GM18517 (cell line): ENCODE measurements at regions not wholly inside any gene's neighbourhood (a gene's known extent, or its start where the extent isn't known, plus 50 kb on each side); places are given as distances from the start of the nearest gene placed in this dataset.
"Not testable (repeated sequence)": the region's sequence is repeated elsewhere in the genome, so short reads cannot be mapped to it uniquely, and the experiment has no call there.

ENCODE experiments used
- ATAC-seq: cut with Tn5 transposase; IDR thresholded peaks from one replicate; pipeline ENCODE4 v1.9.1; 2021; ENCODE audit warnings: mild to moderate bottlenecking, moderate library complexity; ENCODE audit not compliant: unreplicated experiment

- no peak for ATAC-seq
Observed at GRCh38 chr6:96276305-96276704, 245.3 kb upstream of the UFL1 start.

- no peak for ATAC-seq
Observed at GRCh38 chr6:96276856-96277255, 244.8 kb upstream of the UFL1 start.

DNA sequence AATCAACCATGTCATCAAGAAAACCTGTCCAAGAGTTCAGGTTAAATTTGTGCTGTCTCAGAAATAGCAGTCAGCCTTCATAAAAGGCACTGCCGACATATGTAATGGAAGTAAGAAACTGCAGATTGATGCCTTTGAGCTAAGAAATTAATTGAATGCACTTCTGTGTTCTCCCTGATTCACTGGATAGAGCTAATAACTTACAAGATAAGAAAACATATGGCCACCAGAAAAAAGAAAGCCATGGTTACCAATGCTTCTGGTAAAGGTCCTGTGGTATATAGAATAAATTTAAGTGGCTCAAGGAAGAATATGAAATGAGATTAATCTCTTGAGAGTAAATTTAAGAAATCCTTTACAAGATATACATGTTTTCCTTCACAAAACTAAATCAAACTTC, 242.5 kb upstream of the UFL1 start:
- ATAC-seq, result no peak

DNA sequence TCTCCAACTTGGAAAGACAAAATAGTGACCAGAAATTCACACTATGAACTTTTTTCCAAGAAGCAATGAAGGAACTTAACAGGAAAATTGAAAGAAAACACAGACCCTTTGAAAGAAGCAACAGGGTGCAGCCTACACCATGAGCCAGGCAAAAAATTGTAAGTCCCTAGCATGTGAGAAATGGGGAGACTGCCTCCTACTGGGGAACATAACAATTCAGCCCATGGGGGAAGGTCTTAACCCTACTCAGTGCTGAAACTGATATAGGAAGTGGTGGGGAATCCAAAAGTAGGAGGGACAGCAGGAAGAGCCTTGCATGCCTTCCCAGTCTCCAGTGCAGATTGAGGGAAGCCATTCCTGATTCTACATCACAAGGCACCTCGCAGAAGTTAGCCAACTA, 235.1 kb upstream of the UFL1 start:
- no peak for ATAC-seq

GRCh38 chr6:96299525-96299924, 222.1 kb upstream of the UFL1 start:
- no peak for ATAC-seq

DNA sequence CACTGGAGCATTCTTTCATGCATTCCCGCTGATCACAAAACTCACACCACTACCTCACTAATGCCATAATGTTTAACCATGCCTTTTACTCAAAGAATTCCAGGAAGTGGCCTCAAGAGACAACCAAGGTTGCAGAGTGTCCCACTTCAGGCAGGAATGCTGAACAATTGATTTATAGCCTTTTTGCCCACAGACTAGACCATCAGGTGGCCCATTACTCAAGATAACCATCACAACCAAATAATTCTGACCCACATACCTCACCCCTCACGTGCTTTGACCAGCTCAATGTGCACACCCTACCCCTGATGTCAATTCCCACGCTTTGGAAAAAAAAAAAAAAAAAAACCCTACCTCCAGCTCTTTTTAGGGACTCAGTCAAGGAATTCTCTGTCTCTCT, 220.6 kb upstream of the UFL1 start:
- no peak for ATAC-seq

DNA sequence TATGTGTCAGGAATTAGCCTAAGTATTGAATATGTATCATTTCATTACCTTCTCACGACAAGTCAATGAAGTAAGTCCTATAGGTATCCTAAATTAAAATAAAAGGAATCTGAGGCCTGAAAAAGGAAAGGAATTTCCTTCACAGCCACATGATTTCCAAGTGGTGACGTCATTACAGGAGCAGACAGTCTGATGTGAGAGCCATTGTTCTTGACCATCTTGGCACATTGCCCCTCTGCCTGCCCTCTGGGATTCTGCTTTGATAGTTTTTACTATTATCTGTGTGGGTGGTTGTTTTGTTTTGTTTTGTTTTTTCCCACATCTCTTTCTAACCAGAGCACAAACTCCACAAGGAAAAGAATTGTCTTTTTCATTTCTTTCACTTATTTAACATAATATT, 219.8 kb upstream of the UFL1 start:
- no peak for ATAC-seq

DNA sequence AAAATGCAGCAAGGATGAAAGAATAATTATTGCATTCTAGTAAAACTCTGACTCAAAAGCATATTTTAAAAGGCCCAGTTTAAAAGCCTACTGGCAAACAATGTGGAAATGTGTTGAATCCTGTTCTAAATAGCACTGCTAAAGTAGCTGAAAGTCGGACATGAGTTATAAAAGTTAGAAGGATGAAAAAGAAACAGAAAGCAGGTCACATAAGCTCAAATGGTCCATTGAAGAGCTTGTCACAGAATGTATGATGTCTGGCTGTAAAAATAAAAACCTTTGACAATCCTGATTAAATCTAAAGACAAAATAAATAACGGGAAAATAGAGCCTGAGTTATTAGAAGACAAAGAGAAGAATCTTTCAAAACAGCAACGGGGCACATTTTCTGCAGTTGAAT, 218.6 kb upstream of the UFL1 start:
- ATAC-seq, result no peak

DNA sequence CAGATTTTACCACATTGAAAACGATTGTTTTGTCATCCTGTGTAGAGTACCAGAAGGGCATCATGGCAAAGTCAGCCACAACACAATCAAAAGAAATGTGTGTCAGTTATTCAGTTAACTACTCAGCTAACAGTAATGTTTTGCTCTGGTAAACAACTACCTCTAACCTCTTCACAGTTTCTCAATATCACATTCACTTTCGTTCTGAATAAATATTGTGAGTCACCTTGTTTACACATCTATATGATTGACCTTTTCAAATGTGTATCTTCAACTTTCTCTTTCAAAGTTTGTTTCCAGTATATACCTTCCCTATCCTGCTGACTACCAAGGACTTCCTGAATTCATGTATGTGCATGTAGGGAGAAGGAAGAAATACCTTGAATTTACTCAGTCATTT, 216.6 kb upstream of the UFL1 start:
- ATAC-seq, result peak; percentile 97

DNA sequence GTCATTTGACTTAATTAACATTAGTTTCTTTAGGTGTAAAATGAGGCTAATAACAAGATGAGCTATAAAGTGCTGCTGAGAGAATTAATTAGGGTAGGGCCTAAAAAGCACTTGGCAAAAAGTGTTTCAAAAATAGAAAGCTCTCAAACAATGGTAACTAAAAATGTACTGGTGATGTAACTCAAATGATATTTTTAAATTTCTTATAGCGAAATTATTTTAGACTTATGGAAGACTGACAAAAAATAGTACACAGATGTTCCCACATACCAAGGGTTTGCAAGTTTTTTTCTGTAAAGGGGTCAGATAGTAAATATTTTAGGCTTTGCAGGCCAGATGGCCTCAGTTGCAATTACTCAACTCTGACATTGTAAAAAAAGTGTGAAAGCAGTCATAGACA, 190.7 kb upstream of the UFL1 start:
- no peak for ATAC-seq

DNA sequence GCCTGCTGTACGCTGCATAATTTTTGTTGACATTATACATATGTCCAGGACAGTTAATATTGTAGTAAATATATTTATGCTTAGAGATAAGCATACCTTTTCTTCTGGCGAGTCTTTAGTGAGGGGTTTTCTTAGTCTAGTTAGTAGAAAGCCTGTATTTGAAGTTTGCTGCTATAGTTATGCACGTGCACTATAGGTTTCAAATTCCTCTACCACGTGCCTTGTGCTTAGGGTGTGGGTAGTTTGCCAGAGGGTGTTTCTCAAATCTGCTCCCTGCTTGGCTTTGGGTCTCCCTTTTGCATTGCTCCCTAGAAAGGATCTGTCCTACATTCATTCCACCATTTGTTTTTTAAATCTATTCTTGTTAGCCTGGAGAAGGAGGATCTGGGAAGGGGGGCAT, 181.4 kb upstream of the UFL1 start:
- no peak for ATAC-seq

GRCh38 chr6:96345501-96345900, 176.1 kb upstream of the UFL1 start:
- no peak for ATAC-seq

- no peak for ATAC-seq
Observed at GRCh38 chr6:96381246-96381645, 140.4 kb upstream of the UFL1 start.

GRCh38 chr6:96391776-96392360, 129.7 kb upstream of the UFL1 start:
- ATAC-seq, result no peak

- no peak for ATAC-seq
Observed at GRCh38 chr6:96394727-96395126, 126.9 kb upstream of the UFL1 start.

DNA sequence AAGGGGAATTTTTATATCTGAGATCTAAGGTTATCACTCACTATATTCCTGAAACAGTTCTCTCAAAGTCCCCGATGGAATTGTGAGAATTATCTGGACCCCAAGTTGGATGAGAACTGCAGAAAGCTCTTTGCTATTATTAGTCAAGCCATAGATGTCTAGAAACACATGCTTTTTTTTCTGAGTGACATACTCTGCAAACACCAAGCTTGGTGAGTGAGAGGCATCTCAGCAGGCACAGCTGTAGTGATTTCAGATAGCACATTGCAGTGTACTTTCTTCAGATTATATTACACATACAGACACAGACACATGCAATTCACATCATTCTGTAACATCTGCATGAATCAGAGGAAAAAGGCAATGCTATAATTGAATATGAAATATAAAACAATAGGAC, 111.1 kb upstream of the UFL1 start:
- ATAC-seq, result no peak

- no peak for ATAC-seq
Observed at GRCh38 chr6:96420294-96420693, 101.3 kb upstream of the UFL1 start.

- no peak for ATAC-seq
Observed at GRCh38 chr6:96433950-96434349, 87.7 kb upstream of the UFL1 start.

DNA sequence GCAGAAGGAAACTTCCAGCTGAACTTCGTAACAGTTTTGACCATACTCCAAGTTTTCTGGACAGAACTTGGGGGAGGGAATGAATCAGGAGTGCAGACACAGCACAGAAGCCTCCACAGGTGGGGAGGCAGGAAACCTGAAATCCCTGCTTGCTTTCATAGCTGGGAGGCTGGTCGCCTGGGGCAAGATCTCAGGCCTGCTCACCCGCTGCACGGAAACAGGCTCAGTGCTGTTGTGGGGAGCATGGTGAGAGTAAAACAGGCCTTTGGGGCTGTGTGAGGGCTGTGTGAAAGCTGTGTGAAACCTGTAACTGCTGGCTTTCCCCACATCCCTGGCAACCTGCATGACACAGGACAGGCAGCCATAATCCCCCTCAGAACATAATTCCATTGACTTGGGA, 85.2 kb upstream of the UFL1 start:
- no peak for ATAC-seq

- ATAC-seq, result not testable (repeated sequence)
Observed at GRCh38 chr6:96437228-96437627, 84.4 kb upstream of the UFL1 start.

DNA sequence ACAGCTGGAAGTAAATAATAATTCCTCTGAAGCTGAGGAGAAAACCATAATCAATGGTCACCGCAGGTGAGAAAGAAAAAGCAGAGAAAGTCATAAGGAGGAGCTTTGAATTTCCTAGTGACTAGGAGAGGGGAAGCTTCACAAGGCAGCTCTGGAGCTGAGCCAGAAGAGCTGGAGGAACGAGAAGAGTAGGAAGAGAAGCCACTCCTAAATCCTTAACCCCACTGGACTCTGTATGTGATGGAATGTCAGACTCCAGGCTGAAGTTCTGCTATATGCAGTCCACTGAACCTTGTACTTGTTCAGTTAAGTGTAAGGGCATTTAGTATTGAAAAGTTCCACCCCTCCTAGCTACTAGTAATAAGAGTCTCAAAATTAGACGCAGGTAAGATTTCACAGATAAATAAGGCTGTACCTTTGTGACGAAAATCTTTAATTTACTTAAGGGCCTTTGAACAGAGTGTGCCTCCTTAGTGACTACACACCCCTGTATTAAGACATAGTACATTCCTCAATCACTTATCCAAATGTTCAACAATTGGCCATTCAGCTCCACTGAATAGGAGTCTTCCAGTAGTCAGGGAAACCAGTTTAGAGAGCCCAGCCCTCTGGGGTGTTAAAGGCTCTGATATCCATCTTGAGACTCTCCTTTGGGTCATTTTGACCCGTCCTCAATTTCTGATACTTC, 71.4 kb upstream of the UFL1 start:
- ATAC-seq, result no peak

DNA sequence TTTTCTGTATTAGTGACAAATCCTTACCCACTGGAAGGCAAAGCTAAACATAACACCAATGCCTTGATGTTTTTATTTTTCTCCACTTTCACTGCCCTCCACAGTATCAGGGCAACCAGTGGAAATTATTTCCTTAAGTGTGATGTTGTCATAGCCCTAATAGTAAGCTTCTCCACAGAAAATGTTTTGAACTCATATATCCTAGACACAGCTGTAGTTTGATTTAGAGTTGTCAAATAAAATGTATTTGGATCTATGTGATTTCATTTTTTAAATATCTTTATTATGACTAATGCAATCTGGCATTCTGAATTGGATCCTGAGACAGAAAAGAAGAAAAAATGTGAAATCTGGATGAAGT, 70.9 kb upstream of the UFL1 start:
- ATAC-seq, result no peak

GRCh38 chr6:96458771-96459170, 62.8 kb upstream of the UFL1 start:
- ATAC-seq, result no peak
